ENCODE measurements at regions not wholly inside any gene's neighbourhood (a gene's known extent, or its start where the extent isn't known, plus 50 kb on each side); places are given as distances from the start of the nearest gene placed in this dataset.

DNA sequence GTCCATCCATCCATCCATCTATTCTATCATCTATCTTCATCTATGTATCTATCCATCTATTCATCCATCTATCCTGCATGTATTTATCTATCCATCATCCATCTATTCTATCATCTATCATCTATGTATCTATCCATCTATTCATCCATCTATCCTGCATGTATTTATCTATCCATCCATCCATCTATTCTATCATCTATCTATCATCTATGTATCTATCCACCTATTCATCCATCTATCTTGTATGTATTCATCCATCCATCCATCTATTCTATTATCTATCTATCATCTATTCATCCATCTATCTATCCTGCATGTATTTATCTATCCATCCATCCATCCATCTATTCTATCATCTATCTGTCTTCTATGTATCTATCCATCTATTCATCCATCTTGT is 65.9 kb upstream of the PPP2R3B start:
- TF ChIP-seq EP300 (IDR thresholded peaks at IDR 0.05) (no peak), CTCF (IDR thresholded peaks at IDR 0.05) (no peak)
